ENCODE measurements at regions not wholly inside any gene's neighbourhood (a gene's known extent, or its start where the extent isn't known, plus 50 kb on each side); places are given as distances from the start of the nearest gene placed in this dataset.

- TF ChIP-seq CTCF (IDR thresholded peaks at IDR 0.05; ENCODE audit: insufficient read depth, low read depth, low read length) (no peak), EZH2 (IDR thresholded peaks at IDR 0.05; ENCODE audit: insufficient read depth, low read length) (no peak)
These were observed 612.4 kb upstream of the GRM7 start for GRCh38 chr3:6248528-6248927.
